Cardiac muscle cell (in vitro differentiated cells and primary cell): ENCODE measurements at regions not wholly inside any gene's neighbourhood (a gene's known extent, or its start where the extent isn't known, plus 50 kb on each side); places are given as distances from the start of the nearest gene placed in this dataset.

Experiments used
- DNase-seq, 2 donors: peaks; one replicate each; pipeline versions ENCODE4 v3.0.0 to v3.0.0-alpha.2; 2010 to 2017; ENCODE audit warnings: low read depth in 1 of 2, low spot score in 1 of 2
- H3K27ac ChIP-seq: fragments of 200-600 bp; sonication (generic); 2 replicates; pipeline ENCODE4 v1.5.1; 2016
- H3K27me3 ChIP-seq: fragments of 200-600 bp; sonication (generic); 2 replicates; pipeline ENCODE4 v1.6.0; 2016; ENCODE audit warnings: control low read depth
- H3K36me3 ChIP-seq: fragments of 200-600 bp; sonication (generic); 2 replicates; pipeline ENCODE4 v1.5.1; 2016; ENCODE audit warnings: control low read depth
- H3K4me1 ChIP-seq: fragments of 200-600 bp; sonication (generic); 2 replicates; pipeline ENCODE4 v1.8.1; 2017; ENCODE audit warnings: low read depth, mild to moderate bottlenecking, mixed run types
- H3K4me3 ChIP-seq: fragments of 200-600 bp; sonication (generic); 2 replicates; pipeline ENCODE4 v1.5.1; 2016; ENCODE audit warnings: mild to moderate bottlenecking
- H3K9me3 ChIP-seq: fragments of 200-600 bp; sonication (generic); 2 replicates; pipeline ENCODE4 v1.5.1; 2017; ENCODE audit warnings: low read depth, mild to moderate bottlenecking, control low read depth
- TF ChIP-seq, protein P1 (sequence below): IDR thresholded peaks from 2 replicates; pipeline ENCODE4 v1.5.1; 2012; ENCODE audit warnings: low read depth, mild to moderate bottlenecking, low read length

DNA sequence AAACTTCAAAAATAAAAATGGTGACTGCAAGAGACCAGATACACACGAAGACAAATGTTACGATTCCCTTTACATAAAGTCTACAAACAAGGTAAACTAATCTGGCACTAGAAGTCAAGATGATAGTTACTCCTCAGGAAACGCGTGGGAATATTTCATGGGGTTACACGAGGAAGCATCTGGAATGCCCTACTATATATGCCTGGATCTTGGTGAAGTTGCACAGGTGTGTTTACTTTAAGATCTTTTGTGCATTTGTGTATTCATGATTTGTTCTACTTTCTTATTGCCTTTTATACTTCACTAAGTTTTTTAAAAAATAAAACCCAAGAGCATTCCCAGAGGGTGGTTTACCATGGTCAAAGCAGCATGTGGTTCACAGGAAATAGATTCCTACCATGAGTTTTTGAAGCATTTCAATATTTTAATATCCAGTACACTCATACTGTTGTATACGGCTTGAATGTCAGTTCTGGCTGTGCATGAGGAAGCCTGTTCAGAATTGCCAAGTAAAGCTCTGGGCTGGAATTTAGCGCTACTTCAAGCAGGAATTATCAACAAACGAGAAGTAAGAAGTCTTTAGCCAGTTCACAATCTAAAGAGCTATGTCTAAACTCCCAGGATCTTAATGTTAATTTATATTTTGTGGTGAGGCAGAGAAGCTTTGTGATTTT is 239.8 kb upstream of the KLHL1 start:
- TF ChIP-seq, protein P1, sequence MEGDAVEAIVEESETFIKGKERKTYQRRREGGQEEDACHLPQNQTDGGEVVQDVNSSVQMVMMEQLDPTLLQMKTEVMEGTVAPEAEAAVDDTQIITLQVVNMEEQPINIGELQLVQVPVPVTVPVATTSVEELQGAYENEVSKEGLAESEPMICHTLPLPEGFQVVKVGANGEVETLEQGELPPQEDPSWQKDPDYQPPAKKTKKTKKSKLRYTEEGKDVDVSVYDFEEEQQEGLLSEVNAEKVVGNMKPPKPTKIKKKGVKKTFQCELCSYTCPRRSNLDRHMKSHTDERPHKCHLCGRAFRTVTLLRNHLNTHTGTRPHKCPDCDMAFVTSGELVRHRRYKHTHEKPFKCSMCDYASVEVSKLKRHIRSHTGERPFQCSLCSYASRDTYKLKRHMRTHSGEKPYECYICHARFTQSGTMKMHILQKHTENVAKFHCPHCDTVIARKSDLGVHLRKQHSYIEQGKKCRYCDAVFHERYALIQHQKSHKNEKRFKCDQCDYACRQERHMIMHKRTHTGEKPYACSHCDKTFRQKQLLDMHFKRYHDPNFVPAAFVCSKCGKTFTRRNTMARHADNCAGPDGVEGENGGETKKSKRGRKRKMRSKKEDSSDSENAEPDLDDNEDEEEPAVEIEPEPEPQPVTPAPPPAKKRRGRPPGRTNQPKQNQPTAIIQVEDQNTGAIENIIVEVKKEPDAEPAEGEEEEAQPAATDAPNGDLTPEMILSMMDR = no peak
- no peaks in the 10 kb centered on the region for H3K4me1 ChIP-seq
- no peak for DNase-seq
- no peaks in the 10 kb centered on the region for H3K36me3 ChIP-seq
- no peaks in the 10 kb centered on the region for H3K9me3 ChIP-seq
- H3K27ac ChIP-seq = no peak overlapping the region
- no peaks in the 10 kb centered on the region for H3K27me3 ChIP-seq
- H3K4me3 ChIP-seq = no peak overlapping the region

DNA sequence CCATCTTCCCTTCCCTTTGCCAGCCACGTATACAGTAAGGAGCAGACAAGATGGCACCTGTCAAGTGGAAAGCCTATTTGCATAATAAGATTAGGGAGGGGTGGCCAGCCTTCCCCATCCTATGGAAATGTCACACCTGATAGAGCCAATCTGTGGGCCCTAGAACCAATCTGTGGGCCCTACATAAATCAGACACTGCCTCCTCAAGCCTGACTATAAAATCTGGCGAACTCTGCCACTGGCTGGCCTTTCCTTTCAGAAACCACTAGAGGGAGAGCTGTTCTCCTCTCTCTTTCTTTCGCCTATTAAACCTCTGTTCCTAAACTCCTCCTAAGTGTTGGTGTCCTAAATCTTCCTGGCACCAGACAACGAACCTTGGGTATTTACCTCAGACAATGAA is 231.5 kb upstream of the KLHL1 start:
- Histone ChIP-seq H3K9me3 (no peaks in the 10 kb centered on the region), H3K27ac (no peak overlapping the region), H3K4me3 (no peak overlapping the region), H3K36me3 (no peaks in the 10 kb centered on the region), H3K4me1 (no peaks in the 10 kb centered on the region), H3K27me3 (no peaks in the 10 kb centered on the region)
- peak in 1 of 2 donors; percentile 34 for DNase-seq
- TF ChIP-seq, protein P1 = no peak

DNA sequence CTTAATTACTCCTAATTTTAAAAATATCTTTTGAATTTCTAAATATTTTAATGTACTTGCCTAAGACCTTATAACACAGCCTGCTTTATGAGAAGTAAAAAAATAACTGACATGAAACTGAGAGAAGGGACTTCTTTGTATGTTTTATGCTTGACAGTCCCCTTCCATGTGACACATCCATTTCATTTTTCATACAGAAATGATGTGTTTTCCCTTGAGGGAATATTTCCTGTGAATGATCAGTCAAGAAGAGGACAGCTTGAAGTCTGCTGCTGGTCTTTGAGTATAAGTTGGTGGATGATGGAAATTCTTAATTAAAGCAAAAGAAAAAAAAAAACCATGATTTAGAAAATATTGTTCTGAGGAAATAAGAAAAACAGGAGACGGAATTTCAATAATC is 230.4 kb upstream of the KLHL1 start:
- H3K4me3 ChIP-seq = no peak overlapping the region
- TF ChIP-seq, protein P1 = no peak
- no peaks in the 10 kb centered on the region for H3K9me3 ChIP-seq
- no peaks in the 10 kb centered on the region for H3K27me3 ChIP-seq
- no peak for DNase-seq
- peaks cover 3% of the 10 kb centered on the region for H3K4me1 ChIP-seq
- H3K36me3 ChIP-seq = no peaks in the 10 kb centered on the region
- H3K27ac ChIP-seq = no peak overlapping the region

DNA sequence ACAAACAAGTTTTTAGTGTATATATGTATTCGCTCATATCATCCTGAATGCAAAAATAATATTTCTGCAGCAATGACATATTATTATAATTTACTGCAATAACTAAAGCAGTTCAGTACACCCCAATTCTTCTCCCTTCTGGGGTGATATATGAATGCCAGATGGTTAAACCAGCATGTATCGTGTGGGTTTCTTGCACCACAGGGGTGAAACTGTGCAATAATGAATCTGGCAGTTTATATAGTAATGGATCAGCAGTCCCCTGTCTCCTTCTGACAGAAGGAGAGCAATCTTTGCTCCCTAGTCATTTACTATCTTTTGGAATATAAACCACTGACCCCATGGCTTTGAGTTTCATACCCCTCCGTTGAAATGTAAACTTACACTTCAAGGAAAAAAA is 228.6 kb upstream of the KLHL1 start:
- no peaks in the 10 kb centered on the region for H3K27me3 ChIP-seq
- no peak overlapping the region for H3K4me3 ChIP-seq
- H3K4me1 ChIP-seq = peaks cover 8% of the 10 kb centered on the region
- DNase-seq = no peak
- no peak overlapping the region for H3K27ac ChIP-seq
- TF ChIP-seq, protein P1 = no peak
- H3K9me3 ChIP-seq = no peaks in the 10 kb centered on the region
- H3K36me3 ChIP-seq = no peaks in the 10 kb centered on the region

DNA sequence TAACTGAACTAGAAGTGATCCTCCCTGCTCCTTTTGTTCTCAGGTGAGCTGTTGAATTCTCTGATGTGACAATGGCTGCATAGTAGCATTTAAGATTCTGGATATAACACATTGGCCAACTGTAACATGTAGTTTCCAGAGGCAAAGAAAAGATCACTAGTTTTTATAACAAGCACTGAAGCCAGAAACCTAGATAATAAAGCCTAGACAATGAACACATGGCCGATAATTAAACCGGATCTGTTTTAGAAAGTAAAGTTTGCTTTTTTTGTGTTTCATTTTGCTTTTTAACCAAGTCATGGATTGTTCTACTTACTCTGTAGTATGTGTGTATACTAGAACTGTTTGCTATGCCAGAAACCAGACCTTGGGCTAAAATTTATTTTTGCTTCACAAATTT is 225.5 kb upstream of the KLHL1 start:
- H3K36me3 ChIP-seq = no peaks in the 10 kb centered on the region
- H3K27ac ChIP-seq = no peak overlapping the region
- DNase-seq = no peak
- H3K4me3 ChIP-seq = no peak overlapping the region
- TF ChIP-seq, protein P1 = no peak
- H3K27me3 ChIP-seq = no peaks in the 10 kb centered on the region
- peaks cover 8% of the 10 kb centered on the region for H3K4me1 ChIP-seq
- H3K9me3 ChIP-seq = no peaks in the 10 kb centered on the region
